H1 (cell line): ENCODE measurements at regions not wholly inside any gene's neighbourhood (a gene's known extent, or its start where the extent isn't known, plus 50 kb on each side); places are given as distances from the start of the nearest gene placed in this dataset.

ENCODE experiments used
- CHD2 ChIP-seq: IDR thresholded peaks from 2 replicates; pipeline ENCODE4 v1.6.1; 2012; ENCODE audit warnings: low read length, improper control_type of control experiment
- CHD7 ChIP-seq: fragments of 300-600 bp; sonication (generic); IDR thresholded peaks from 2 replicates; pipeline ENCODE4 v1.7.1; 2012; ENCODE audit warnings: low read length, moderate library complexity, mild to moderate bottlenecking, inconsistent platforms; ENCODE audit not compliant: insufficient replicate concordance
- CTBP2 ChIP-seq: IDR thresholded peaks from 2 replicates; pipeline ENCODE4 v1.7.0; 2011; ENCODE audit warnings: borderline replicate concordance, mild to moderate bottlenecking, moderate library complexity, mixed read lengths, low read length; ENCODE audit not compliant: insufficient read depth, insufficient read length
- E2F6 ChIP-seq: IDR thresholded peaks from 2 replicates; pipeline ENCODE4 v1.6.1; 2012; ENCODE audit warnings: inconsistent platforms
- GABPA ChIP-seq: IDR thresholded peaks from 2 replicates; pipeline ENCODE4 v1.6.1; 2011; ENCODE audit warnings: mild to moderate bottlenecking, low read length, moderate library complexity, borderline replicate concordance; ENCODE audit not compliant: insufficient read depth
- JUN ChIP-seq: IDR thresholded peaks from 2 replicates; pipeline ENCODE4 v1.6.1; 2011; ENCODE audit warnings: low read depth, mild to moderate bottlenecking, improper control_type of control experiment, low read length
- TCF12 ChIP-seq: IDR thresholded peaks from 2 replicates; pipeline ENCODE4 v1.6.1; 2011; ENCODE audit warnings: low read depth, mild to moderate bottlenecking, low read length

GRCh38 chr3:16700651-16701050 is 95.4 kb upstream of the DAZL start (continued):
- no peak for TF ChIP-seq CHD7
- TF ChIP-seq GABPA, result no peak
- TF ChIP-seq JUN, result no peak
- no peak for TF ChIP-seq TCF12
- TF ChIP-seq CHD2, result no peak
- TF ChIP-seq CTBP2, result no peak
- no peak for TF ChIP-seq E2F6
